HepG2 (cell line): ENCODE measurements at regions not wholly inside any gene's neighbourhood (a gene's known extent, or its start where the extent isn't known, plus 50 kb on each side); places are given as distances from the start of the nearest gene placed in this dataset.

Experiments used
- ATAD3A ChIP-seq: sonication (generic); formaldehyde crosslinking; IDR thresholded peaks from 2 replicates; pipeline ENCODE4 v1.4.0; 2020; ENCODE audit warnings: missing genetic modification reagents
- BHLHE40 ChIP-seq: IDR thresholded peaks from 2 replicates; pipeline ENCODE4 v1.6.1; 2011; ENCODE audit warnings: low read length, improper control_type of control experiment
- CBFB ChIP-seq: sonication (generic); formaldehyde crosslinking; IDR thresholded peaks from 2 replicates; pipeline ENCODE4 v1.4.0; 2020; ENCODE audit warnings: missing genetic modification reagents
- CREB1 ChIP-seq, 2 experiments: fragments of 450-650 bp in 1 of 2; IDR thresholded peaks; 2 replicates each; pipeline ENCODE4 v1.6.1; 2016 to 2017; ENCODE audit warnings: control low read depth in 1 of 2, mild to moderate bottlenecking in 1 of 2, missing compliant biosample characterization in 1 of 2, missing genetic modification characterization in 1 of 2
- FOXA3 ChIP-seq: IDR thresholded peaks from 2 replicates; pipeline ENCODE4 v1.6.1; 2016; ENCODE audit warnings: missing genetic modification reagents, missing compliant biosample characterization
- GABPB1 ChIP-seq: IDR thresholded peaks from 2 replicates; pipeline ENCODE4 v1.6.1; 2016; ENCODE audit warnings: mild to moderate bottlenecking, missing genetic modification reagents, moderate library complexity, missing compliant biosample characterization
- HNF1A ChIP-seq, 2 experiments: sonication (generic) in 1 of 2; formaldehyde crosslinking in 1 of 2; IDR thresholded peaks; 2 replicates each; pipeline versions ENCODE4 v1.4.0 to v1.6.1; 2016 to 2020; ENCODE audit warnings: borderline replicate concordance in 1 of 2, low read depth in 1 of 2, mild to moderate bottlenecking in 1 of 2, missing genetic modification reagents in 1 of 2
- HOMEZ ChIP-seq: IDR thresholded peaks from 2 replicates; pipeline ENCODE4 v1.6.1; 2016; ENCODE audit warnings: low read depth
- JUND ChIP-seq: sonication (generic); formaldehyde crosslinking; IDR thresholded peaks from 2 replicates; pipeline ENCODE4 v1.8.0; 2022; ENCODE audit warnings: mild to moderate bottlenecking, missing genetic modification reagents
- MATR3 ChIP-seq: sonication (generic); formaldehyde crosslinking; IDR thresholded peaks from 2 replicates; pipeline ENCODE4 v1.4.0; 2020; ENCODE audit warnings: missing genetic modification reagents
- MED1 ChIP-seq: sonication (generic); formaldehyde crosslinking; IDR thresholded peaks from 2 replicates; pipeline ENCODE4 v1.4.0; 2020; ENCODE audit warnings: missing genetic modification reagents
- NFE2 ChIP-seq: sonication (generic); formaldehyde crosslinking; IDR thresholded peaks from 2 replicates; pipeline ENCODE4 v1.4.0; 2020; ENCODE audit warnings: missing genetic modification reagents
- NR2F6 ChIP-seq, 2 experiments: IDR thresholded peaks; 2 replicates each; pipeline ENCODE4 v1.6.1; 2016; ENCODE audit warnings: antibody characterized with exemption in 1 of 2, mild to moderate bottlenecking in 1 of 2
- PCBP2 ChIP-seq: fragments of 200-400 bp; formaldehyde crosslinking; optimal IDR thresholded peaks from 2 replicates; pipeline ENCODE3; 2018; ENCODE audit warnings: low read length, low read depth; ENCODE audit not compliant: poor library complexity, severe bottlenecking
- PRMT3 ChIP-seq: sonication (generic); formaldehyde crosslinking; IDR thresholded peaks from 2 replicates; pipeline ENCODE4 v1.8.1; 2022; ENCODE audit warnings: low read depth, mild to moderate bottlenecking, moderate library complexity, missing genetic modification reagents, borderline replicate concordance
- SOX5 ChIP-seq: IDR thresholded peaks from 2 replicates; pipeline ENCODE4 v1.6.1; 2016; ENCODE audit warnings: borderline replicate concordance
- TBX2 ChIP-seq: sonication (generic); formaldehyde crosslinking; IDR thresholded peaks from 2 replicates; pipeline ENCODE4 v1.5.0; 2020; ENCODE audit warnings: missing genetic modification reagents, mild to moderate bottlenecking, borderline replicate concordance
- TEF ChIP-seq: sonication (generic); formaldehyde crosslinking; IDR thresholded peaks from 2 replicates; pipeline ENCODE4 v1.5.0; 2020; ENCODE audit warnings: missing genetic modification reagents
- TIGD3 ChIP-seq: sonication (generic); formaldehyde crosslinking; IDR thresholded peaks from 2 replicates; pipeline ENCODE4 v1.5.1; 2020; ENCODE audit warnings: mild to moderate bottlenecking, missing genetic modification reagents, borderline replicate concordance
- ZNF362 ChIP-seq: sonication (generic); formaldehyde crosslinking; IDR thresholded peaks from 2 replicates; pipeline ENCODE4 v1.4.0; 2020; ENCODE audit warnings: missing genetic modification reagents, mild to moderate bottlenecking, borderline replicate concordance
- ZNF605 ChIP-seq: sonication (generic); formaldehyde crosslinking; IDR thresholded peaks from 2 replicates; pipeline ENCODE4 v1.8.0; 2022; ENCODE audit warnings: mild to moderate bottlenecking, missing genetic modification reagents
- ZSCAN22 ChIP-seq: sonication (generic); formaldehyde crosslinking; IDR thresholded peaks from 2 replicates; pipeline ENCODE4 v1.4.0; 2020; ENCODE audit warnings: mild to moderate bottlenecking, missing genetic modification reagents

GRCh38 chr13:40116008-40116407 lies 460.5 kb downstream of the COG6 start (continued):
- TF ChIP-seq HOMEZ (CRISPR knock-in tag), result 0 out of 2 replicates have a peak, but pooled peaks have one; percentile 18
- TF ChIP-seq TEF (CRISPR knock-in tag), result no peak
- TF ChIP-seq MATR3 (CRISPR knock-in tag), result no peak
- TF ChIP-seq BHLHE40, result peak; percentile 80; the same call in 1 of the 2 replicates
- no peak for TF ChIP-seq ATAD3A (CRISPR knock-in tag)
- TF ChIP-seq FOXA3 (CRISPR knock-in tag), result 0 out of 2 replicates have a peak, but pooled peaks have one; percentile 18
- TF ChIP-seq SOX5, result peak; percentile 87
- no peak for TF ChIP-seq ZNF605
- no peak for TF ChIP-seq ZSCAN22 (CRISPR knock-in tag)
- TF ChIP-seq PRMT3 (CRISPR knock-in tag), result no peak
- no peak for TF ChIP-seq TBX2 (CRISPR knock-in tag)
- TF ChIP-seq NR2F6 (IDR thresholded peaks at IDR 0.05), result no peak
- TF ChIP-seq NR2F6 (CRISPR knock-in tag; IDR thresholded peaks at IDR 0.05), result 0 out of 2 replicates have a peak, but pooled peaks have one; percentile 15
- TF ChIP-seq MED1, result peak; percentile 47
- TF ChIP-seq CBFB (CRISPR knock-in tag), result no peak
- no peak for TF ChIP-seq ZNF362 (CRISPR knock-in tag)
- TF ChIP-seq GABPB1 (CRISPR knock-in tag), result 0 out of 2 replicates have a peak, but pooled peaks have one; percentile 11
- peak; percentile 65; the same call in 1 of the 2 replicates for TF ChIP-seq JUND (CRISPR knock-in tag)
- TF ChIP-seq TIGD3 (CRISPR knock-in tag), result no peak
- no peak for TF ChIP-seq NFE2 (CRISPR knock-in tag)
- TF ChIP-seq HNF1A (IDR thresholded peaks at IDR 0.05; ENCODE audit: low read depth), result peak; percentile 50; the same call in 1 of the 2 replicates
- no peak for TF ChIP-seq HNF1A (CRISPR knock-in tag; IDR thresholded peaks at IDR 0.05; ENCODE audit: borderline replicate concordance)
- no peak for TF ChIP-seq PCBP2
- peak; percentile 84 for TF ChIP-seq CREB1 (IDR thresholded peaks at IDR 0.05)
- peak; percentile 41; the same call in 1 of the 2 replicates for TF ChIP-seq CREB1 (CRISPR knock-in tag; IDR thresholded peaks at IDR 0.05)
